ENCODE measurements at regions not wholly inside any gene's neighbourhood (a gene's known extent, or its start where the extent isn't known, plus 50 kb on each side); places are given as distances from the start of the nearest gene placed in this dataset.
A peak's percentile ranks its signal among the peaks of the same experiment; 100 is the strongest.

GRCh38 chr21:22393324-22393723 is 1395.1 kb downstream of the NCAM2 start:
- no peaks in the 10 kb centered on the region for H3K4me1 ChIP-seq (ENCODE audit: control insufficient read depth in 1 of 2, extremely low read depth in 1 of 2, insufficient read depth in 2 of 2, low read length in 2 of 2)
- ATAC-seq (replicated peaks in 1 of 4) = no peak
- no peaks in the 10 kb centered on the region for H3K36me3 Mint-ChIP-seq
- CTCF ChIA-PET = no interaction called here
- no peak overlapping the region for H3K27ac Mint-ChIP-seq
- H3K27me3 Mint-ChIP-seq = no peaks in the 10 kb centered on the region
- H3K9me3 ChIP-seq = no peaks in the 10 kb centered on the region
- no peaks in the 10 kb centered on the region for H3K36me3 ChIP-seq (ENCODE audit: control insufficient read depth in 2 of 2, extremely low read depth in 1 of 2, insufficient read depth in 1 of 2, low read length in 1 of 2)
- POLR2A ChIA-PET = no interaction called here
- H3K4me1 Mint-ChIP-seq = no peaks in the 10 kb centered on the region
- no peak overlapping the region for H3K4me3 Mint-ChIP-seq
- DNase-seq = no peak
- H3K27ac ChIP-seq (ENCODE audit: low read length) = no peak overlapping the region
- no peaks in the 10 kb centered on the region for H3K27me3 ChIP-seq (replicated peaks in 1 of 2; ENCODE audit: control insufficient read depth in 2 of 2, extremely low read depth in 1 of 2, insufficient read depth in 2 of 2, low read length in 1 of 2)
- no peak overlapping the region for H3K4me3 ChIP-seq (ENCODE audit: control insufficient read depth in 1 of 2, extremely low read depth in 1 of 2, low read length in 1 of 2)
- peaks cover 0 to 4% (median 3%) of the 10 kb centered on the region in 3 donors for H3K9me3 Mint-ChIP-seq

DNA sequence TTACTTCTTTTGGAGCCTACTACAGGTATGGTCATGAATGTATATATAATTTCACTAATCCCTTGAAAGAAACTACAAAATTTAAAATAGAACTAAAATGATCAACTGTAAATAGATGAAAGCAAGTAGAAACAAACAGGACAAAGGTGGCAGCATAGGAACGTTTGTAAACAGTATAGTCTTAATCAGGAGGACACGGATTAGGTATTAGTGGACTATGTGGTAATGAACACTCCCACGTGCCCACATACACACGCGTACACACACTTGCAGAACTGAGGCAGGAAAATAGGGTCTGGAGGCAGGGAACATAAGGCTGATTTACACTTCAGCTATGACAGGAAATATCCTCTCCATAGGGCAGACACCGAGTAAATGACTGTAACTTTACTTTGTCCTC is 1397.8 kb downstream of the NCAM2 start:
- Histone ChIP-seq H3K27me3 (replicated peaks in 1 of 2; ENCODE audit: control insufficient read depth in 2 of 2, extremely low read depth in 1 of 2, insufficient read depth in 2 of 2, low read length in 1 of 2) (no peaks in the 10 kb centered on the region), H3K27ac (ENCODE audit: low read length) (no peak overlapping the region), H3K4me1 (ENCODE audit: control insufficient read depth in 1 of 2, extremely low read depth in 1 of 2, insufficient read depth in 2 of 2, low read length in 2 of 2) (no peaks in the 10 kb centered on the region), H3K4me3 (ENCODE audit: control insufficient read depth in 1 of 2, extremely low read depth in 1 of 2, low read length in 1 of 2) (no peak overlapping the region), H3K9me3 (no peaks in the 10 kb centered on the region), H3K36me3 (ENCODE audit: control insufficient read depth in 2 of 2, extremely low read depth in 1 of 2, insufficient read depth in 1 of 2, low read length in 1 of 2) (no peaks in the 10 kb centered on the region)
- ChIA-PET POLR2A (no interaction called here), CTCF (interaction anchor here in 1 of 2 donors (1.0 kb wide), 1 partner anchor 25 kb away, joined by 3 read pairs; no protein-coding TSS in a partner anchor)
- Mint-ChIP-seq H3K9me3 (peaks cover 0 to 4% (median 0%) of the 10 kb centered on the region in 3 donors), H3K27me3 (no peaks in the 10 kb centered on the region), H3K27ac (no peak overlapping the region), H3K36me3 (no peaks in the 10 kb centered on the region), H3K4me3 (no peak overlapping the region), H3K4me1 (no peaks in the 10 kb centered on the region)
- no peak for ATAC-seq (replicated peaks in 1 of 4)
- DNase-seq = no peak
- no CpG with 5 or more reads among the region's 6 CpGs for WGBS (ENCODE audit: insufficient coverage)

GRCh38 chr21:22399681-22400514 is 1401.7 kb downstream of the NCAM2 start:
- Mint-ChIP-seq H3K4me1 (no peaks in the 10 kb centered on the region), H3K27ac (no peak overlapping the region), H3K9me3 (peaks cover 0 to 7% (median 4%) of the 10 kb centered on the region in 3 donors), H3K4me3 (no peak overlapping the region), H3K36me3 (no peaks in the 10 kb centered on the region), H3K27me3 (no peaks in the 10 kb centered on the region)
- no peak overlapping the region for H3K4me3 ChIP-seq (ENCODE audit: control insufficient read depth in 1 of 2, extremely low read depth in 1 of 2, low read length in 1 of 2)
- no peaks in the 10 kb centered on the region for H3K4me1 ChIP-seq (ENCODE audit: control insufficient read depth in 1 of 2, extremely low read depth in 1 of 2, insufficient read depth in 2 of 2, low read length in 2 of 2)
- ATAC-seq (replicated peaks in 1 of 4) = no peak
- H3K27me3 ChIP-seq (replicated peaks in 1 of 2; ENCODE audit: control insufficient read depth in 2 of 2, extremely low read depth in 1 of 2, insufficient read depth in 2 of 2, low read length in 1 of 2) = no peaks in the 10 kb centered on the region
- no peaks in the 10 kb centered on the region for H3K36me3 ChIP-seq (ENCODE audit: control insufficient read depth in 2 of 2, extremely low read depth in 1 of 2, insufficient read depth in 1 of 2, low read length in 1 of 2)
- no peaks in the 10 kb centered on the region for H3K9me3 ChIP-seq
- H3K27ac ChIP-seq (ENCODE audit: low read length) = no peak overlapping the region
- DNase-seq = no peak
- no CpG with 5 or more reads among the region's 1 CpG for WGBS (ENCODE audit: insufficient coverage)
- ChIA-PET POLR2A (no interaction called here), CTCF (interaction anchor here in 1 of 2 donors (0.6 kb wide), 1 partner anchor 223 kb away, joined by 3 read pairs; no protein-coding TSS in a partner anchor)

DNA sequence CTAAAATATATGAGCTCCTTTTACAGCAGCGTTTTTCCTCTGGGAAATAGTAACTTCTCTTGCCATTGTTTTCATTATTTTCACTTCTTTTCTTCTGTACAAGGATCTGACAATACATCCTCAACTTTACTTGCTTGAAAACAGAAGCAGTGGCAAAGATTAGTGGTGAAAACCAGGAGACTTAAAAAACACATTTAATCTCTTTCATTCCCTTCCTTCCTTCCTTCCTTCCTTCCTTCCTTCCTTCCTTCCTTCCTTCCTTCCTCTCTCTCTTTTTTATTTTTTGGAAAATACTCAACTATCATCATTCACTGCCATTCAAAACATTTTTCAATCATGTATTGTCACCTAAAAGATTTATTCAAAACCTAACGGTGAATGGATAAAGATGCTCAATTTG is 1411.4 kb downstream of the NCAM2 start:
- Histone ChIP-seq H3K36me3 (ENCODE audit: control insufficient read depth in 2 of 2, extremely low read depth in 1 of 2, insufficient read depth in 1 of 2, low read length in 1 of 2) (no peaks in the 10 kb centered on the region), H3K27me3 (replicated peaks in 1 of 2; ENCODE audit: control insufficient read depth in 2 of 2, extremely low read depth in 1 of 2, insufficient read depth in 2 of 2, low read length in 1 of 2) (no peaks in the 10 kb centered on the region), H3K4me1 (ENCODE audit: control insufficient read depth in 1 of 2, extremely low read depth in 1 of 2, insufficient read depth in 2 of 2, low read length in 2 of 2) (peaks cover 0 to 3% of the 10 kb centered on the region in 2 experiments), H3K9me3 (no peaks in the 10 kb centered on the region), H3K4me3 (ENCODE audit: control insufficient read depth in 1 of 2, extremely low read depth in 1 of 2, low read length in 1 of 2) (no peak overlapping the region), H3K27ac (ENCODE audit: low read length) (no peak overlapping the region)
- DNase-seq = no peak
- Mint-ChIP-seq H3K4me3 (no peak overlapping the region), H3K36me3 (no peaks in the 10 kb centered on the region), H3K9me3 (no peaks in the 10 kb centered on the region), H3K27me3 (no peaks in the 10 kb centered on the region), H3K27ac (no peak overlapping the region), H3K4me1 (no peaks in the 10 kb centered on the region)
- ATAC-seq (replicated peaks in 1 of 4) = no peak
- CTCF ChIA-PET = no interaction called here
- no CpG with 5 or more reads among the region's 2 CpGs for WGBS (ENCODE audit: insufficient coverage)
- POLR2A ChIA-PET = no interaction called here

DNA sequence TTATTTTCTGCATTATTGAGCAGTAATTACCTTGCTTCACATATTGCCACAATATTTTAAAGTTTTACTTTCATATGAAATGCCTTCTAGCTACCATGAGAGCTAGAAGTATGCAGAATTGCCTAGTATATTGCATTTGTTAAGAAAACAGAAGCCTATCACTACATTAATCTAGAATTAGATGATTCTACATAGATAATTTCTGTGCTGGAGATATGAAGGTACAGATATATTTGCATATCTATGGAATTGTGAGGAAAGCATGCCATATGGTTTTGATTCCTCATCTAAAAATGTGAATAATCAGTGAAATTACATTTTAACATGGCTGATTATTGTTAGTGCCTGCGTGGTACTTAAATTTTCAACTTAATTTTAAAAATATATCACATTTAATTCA is 1418.3 kb downstream of the NCAM2 start:
- H3K4me1 ChIP-seq (ENCODE audit: control insufficient read depth in 1 of 2, extremely low read depth in 1 of 2, insufficient read depth in 2 of 2, low read length in 2 of 2) = peaks cover 5 to 11% of the 10 kb centered on the region in 2 experiments
- Mint-ChIP-seq H3K27ac (no peak overlapping the region), H3K4me3 (no peak overlapping the region), H3K27me3 (no peaks in the 10 kb centered on the region), H3K36me3 (no peaks in the 10 kb centered on the region), H3K9me3 (no peaks in the 10 kb centered on the region), H3K4me1 (peaks cover 6 to 10% (median 7%) of the 10 kb centered on the region in 3 donors)
- H3K27me3 ChIP-seq (replicated peaks in 1 of 2; ENCODE audit: control insufficient read depth in 2 of 2, extremely low read depth in 1 of 2, insufficient read depth in 2 of 2, low read length in 1 of 2) = no peaks in the 10 kb centered on the region
- CTCF ChIA-PET = no interaction called here
- no peaks in the 10 kb centered on the region for H3K36me3 ChIP-seq (ENCODE audit: control insufficient read depth in 2 of 2, extremely low read depth in 1 of 2, insufficient read depth in 1 of 2, low read length in 1 of 2)
- ATAC-seq (replicated peaks in 1 of 4) = no peak
- no peak overlapping the region for H3K27ac ChIP-seq (ENCODE audit: low read length)
- no CpG with 5 or more reads among the region's 1 CpG for WGBS (ENCODE audit: insufficient coverage)
- H3K9me3 ChIP-seq = no peaks in the 10 kb centered on the region
- H3K4me3 ChIP-seq (ENCODE audit: control insufficient read depth in 1 of 2, extremely low read depth in 1 of 2, low read length in 1 of 2) = no peak overlapping the region
- POLR2A ChIA-PET = interaction anchor here in 1 of 2 donors (0.6 kb wide), 1 partner anchor 1337 kb away, joined by 3 read pairs; no protein-coding TSS in a partner anchor
- no peak for DNase-seq

DNA sequence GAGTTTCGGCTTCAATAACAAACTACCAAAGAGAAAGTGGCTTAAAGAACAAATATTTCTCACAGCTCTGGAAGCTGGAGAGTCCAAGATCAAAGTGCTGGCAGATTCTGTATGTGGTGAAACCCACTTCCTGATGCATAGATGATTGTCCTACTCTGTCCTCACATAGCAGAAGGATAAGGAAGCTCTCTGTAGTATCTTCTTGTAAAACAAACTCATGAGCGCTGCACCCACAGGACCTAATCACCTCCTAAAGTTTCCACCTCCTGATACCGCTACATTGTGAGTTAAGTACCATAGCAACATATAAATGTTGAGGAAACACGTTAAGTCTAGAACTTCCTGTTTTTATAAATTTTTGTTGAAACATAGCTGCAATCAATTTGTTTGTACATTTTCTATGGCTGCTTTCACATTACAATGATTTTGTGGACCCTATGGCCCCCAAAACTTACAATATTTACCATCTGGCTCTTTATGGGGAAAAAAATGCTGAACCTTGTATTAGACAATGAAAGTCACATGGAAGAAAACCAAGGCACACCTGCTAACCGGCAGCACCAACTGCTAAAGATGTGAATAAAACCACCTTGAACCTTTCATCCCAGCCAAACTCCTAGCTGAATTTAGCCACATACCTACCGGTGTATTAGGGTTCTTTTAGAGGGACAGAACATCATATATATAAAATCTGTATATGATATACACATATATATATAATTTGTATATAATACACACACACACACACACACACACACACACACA is 1423.4 kb downstream of the NCAM2 start:
- H3K27ac ChIP-seq (ENCODE audit: low read length) = peak overlapping the region; percentile 45
- no peaks in the 10 kb centered on the region for H3K9me3 ChIP-seq
- DNase-seq = peak in 21 of 35 experiments; percentile 0 to 61 (median 15)
- CTCF ChIA-PET = interaction anchor here in 1 of 2 donors (0.6 kb wide), 1 partner anchor 158 kb away, joined by 4 read pairs; no protein-coding TSS in a partner anchor
- Mint-ChIP-seq H3K36me3 (no peaks in the 10 kb centered on the region), H3K4me1 (peaks cover 10 to 19% (median 13%) of the 10 kb centered on the region in 3 donors), H3K9me3 (no peaks in the 10 kb centered on the region), H3K4me3 (peak overlapping the region in 2 of 3 donors; percentile 4 to 49), H3K27me3 (no peaks in the 10 kb centered on the region), H3K27ac (peak overlapping the region in 1 of 2 donors; percentile 59)
- POLR2A ChIA-PET = interaction anchor here in 1 of 2 donors (0.6 kb wide), 1 partner anchor 150 kb away, joined by 5 read pairs; no protein-coding TSS in a partner anchor
- no peaks in the 10 kb centered on the region for H3K36me3 ChIP-seq (ENCODE audit: control insufficient read depth in 2 of 2, extremely low read depth in 1 of 2, insufficient read depth in 1 of 2, low read length in 1 of 2)
- no CpG with 5 or more reads among the region's 6 CpGs for WGBS (ENCODE audit: insufficient coverage)
- peak overlapping the region in 1 of 2 donors; percentile 51 for H3K4me3 ChIP-seq (ENCODE audit: control insufficient read depth in 1 of 2, extremely low read depth in 1 of 2, low read length in 1 of 2)
- peak; percentile 27 to 96 (median 65) for ATAC-seq (replicated peaks in 1 of 4)
- no peaks in the 10 kb centered on the region for H3K27me3 ChIP-seq (replicated peaks in 1 of 2; ENCODE audit: control insufficient read depth in 2 of 2, extremely low read depth in 1 of 2, insufficient read depth in 2 of 2, low read length in 1 of 2)
- peaks cover 10 to 19% of the 10 kb centered on the region in 2 experiments for H3K4me1 ChIP-seq (ENCODE audit: control insufficient read depth in 1 of 2, extremely low read depth in 1 of 2, insufficient read depth in 2 of 2, low read length in 2 of 2)

All from T-cell (primary cell).